Gastroesophageal sphincter (tissue), 3 donors: ENCODE measurements at regions not wholly inside any gene's neighbourhood (a gene's known extent, or its start where the extent isn't known, plus 50 kb on each side); places are given as distances from the start of the nearest gene placed in this dataset.

Experiments
- CTCF ChIP-seq, 4 experiments: fragments of 200-600 bp in 2 of 4; fragments of 450-650 bp in 2 of 4; sonication (generic) in 1 of 4; IDR thresholded peaks; one replicate each; pipeline ENCODE4 v1.5.1; 2017 to 2019; ENCODE audit warnings: antibody characterized with exemption in 4 of 4, mild to moderate bottlenecking in 2 of 4, moderate library complexity in 2 of 4
- POLR2AphosphoS5 ChIP-seq: sonication (generic); formaldehyde crosslinking; IDR thresholded peaks from one replicate; pipeline ENCODE4 v1.6.1; 2017; ENCODE audit warnings: antibody characterized with exemption

- TF ChIP-seq CTCF (IDR thresholded peaks at IDR 0.05) (no peak), POLR2AphosphoS5 (no peak)
These were observed 676.3 kb upstream of the ARGLU1 start for GRCh38 chr13:107244241-107244640.
